ENCODE measurements at regions not wholly inside any gene's neighbourhood (a gene's known extent, or its start where the extent isn't known, plus 50 kb on each side); places are given as distances from the start of the nearest gene placed in this dataset.

GRCh38 chr4:112845386-112845785 is 204.1 kb upstream of the ANK2 start:
- Histone ChIP-seq H3K27ac (no peak overlapping the region), H3K4me1 (peaks cover 0 to 7% (median 0%) of the 10 kb centered on the region in 4 donors), H3K4me3 (no peak overlapping the region), H3K36me3 (no peaks in the 10 kb centered on the region), H3K27me3 (no peaks in the 10 kb centered on the region), H3K9me3 (no peaks in the 10 kb centered on the region)
- in situ Hi-C loops (cut with MboI; ENCODE audit: low pct_ligation_motif_present in 1 of 4, low pct_unique_long_range_greater_than_20kb in 1 of 4, low sequenced_read_pairs in 3 of 4) = no loop called here
- no peak for TF ChIP-seq EP300 (IDR thresholded peaks at IDR 0.05; ENCODE audit: low read depth)
- TF ChIP-seq CTCF (IDR thresholded peaks at IDR 0.05) = no peak
- TF ChIP-seq POLR2A (IDR thresholded peaks at IDR 0.05) = no peak
- no peak for TF ChIP-seq POLR2AphosphoS5 (IDR thresholded peaks at IDR 0.05)
- intact Hi-C loops (cut with DNase I; ENCODE audit: low total_unique reads) = no loop called here
- WGBS, 2 donors (ENCODE audit: low coverage in 1 of 2) = 70 to 100% methylated on average over 1 to 3 of the region's 3 CpGs
- no peak for DNase-seq

- in situ Hi-C loops (cut with MboI; ENCODE audit: low pct_ligation_motif_present in 1 of 4, low pct_unique_long_range_greater_than_20kb in 1 of 4, low sequenced_read_pairs in 3 of 4) (no loop called here), intact Hi-C loops (cut with DNase I; ENCODE audit: low total_unique reads) (no loop called here)
- Histone ChIP-seq H3K27ac (no peak overlapping the region), H3K36me3 (no peaks in the 10 kb centered on the region), H3K4me1 (peaks cover 0 to 7% (median 0%) of the 10 kb centered on the region in 4 donors), H3K27me3 (no peaks in the 10 kb centered on the region), H3K4me3 (no peak overlapping the region), H3K9me3 (no peaks in the 10 kb centered on the region)
- no peak for TF ChIP-seq CTCF (IDR thresholded peaks at IDR 0.05)
- no peak for TF ChIP-seq EP300 (IDR thresholded peaks at IDR 0.05; ENCODE audit: low read depth)
- no peak for TF ChIP-seq POLR2A (IDR thresholded peaks at IDR 0.05)
- TF ChIP-seq POLR2AphosphoS5 (IDR thresholded peaks at IDR 0.05) = no peak
- 91 to 97% methylated on average over 4 of the region's 4 CpGs for WGBS, 2 donors (ENCODE audit: low coverage in 1 of 2)
- DNase-seq = no peak
These were observed 202.4 kb upstream of the ANK2 start for GRCh38 chr4:112847045-112847444.

GRCh38 chr4:112847781-112848180 is 201.7 kb upstream of the ANK2 start:
- WGBS, 2 donors (ENCODE audit: low coverage in 1 of 2) = 69 to 77% methylated on average over 3 to 4 of the region's 4 CpGs
- H3K27ac ChIP-seq = peak overlapping the region in 1 of 4 donors; percentile 2

GRCh38 chr4:112848911-112849310 is 200.5 kb upstream of the ANK2 start:
- peaks cover 0 to 7% (median 0%) of the 10 kb centered on the region in 4 donors for H3K4me1 ChIP-seq
- intact Hi-C loops (cut with DNase I; ENCODE audit: low total_unique reads) (no loop called here), in situ Hi-C loops (cut with MboI; ENCODE audit: low pct_ligation_motif_present in 1 of 4, low pct_unique_long_range_greater_than_20kb in 1 of 4, low sequenced_read_pairs in 3 of 4) (no loop called here)
- H3K36me3 ChIP-seq = no peaks in the 10 kb centered on the region
- no peaks in the 10 kb centered on the region for H3K27me3 ChIP-seq
- H3K27ac ChIP-seq = peak overlapping the region in 2 of 4 donors; percentile 2 to 16
- no peaks in the 10 kb centered on the region for H3K9me3 ChIP-seq
- no peak for TF ChIP-seq POLR2A (IDR thresholded peaks at IDR 0.05)
- TF ChIP-seq CTCF (IDR thresholded peaks at IDR 0.05) = no peak
- TF ChIP-seq POLR2AphosphoS5 (IDR thresholded peaks at IDR 0.05) = no peak
- no peak for TF ChIP-seq EP300 (IDR thresholded peaks at IDR 0.05; ENCODE audit: low read depth)
- no peak for DNase-seq
- H3K4me3 ChIP-seq = no peak overlapping the region

More at GRCh38 chr4:112847781-112848180, 201.7 kb upstream of the ANK2 start:
- Histone ChIP-seq H3K4me1 (peaks cover 0 to 7% (median 0%) of the 10 kb centered on the region in 4 donors), H3K27me3 (no peaks in the 10 kb centered on the region), H3K9me3 (no peaks in the 10 kb centered on the region), H3K36me3 (no peaks in the 10 kb centered on the region), H3K4me3 (no peak overlapping the region)
- DNase-seq = no peak
- intact Hi-C loops (cut with DNase I; ENCODE audit: low total_unique reads) = no loop called here
- in situ Hi-C loops (cut with MboI; ENCODE audit: low pct_ligation_motif_present in 1 of 4, low pct_unique_long_range_greater_than_20kb in 1 of 4, low sequenced_read_pairs in 3 of 4) = no loop called here
- no peak for TF ChIP-seq EP300 (IDR thresholded peaks at IDR 0.05; ENCODE audit: low read depth)
- TF ChIP-seq POLR2A (IDR thresholded peaks at IDR 0.05) = no peak
- no peak for TF ChIP-seq CTCF (IDR thresholded peaks at IDR 0.05)
- no peak for TF ChIP-seq POLR2AphosphoS5 (IDR thresholded peaks at IDR 0.05)

Data from transverse colon (tissue), 4 donors.